ENCODE measurements at regions not wholly inside any gene's neighbourhood (a gene's known extent, or its start where the extent isn't known, plus 50 kb on each side); places are given as distances from the start of the nearest gene placed in this dataset.

DNA sequence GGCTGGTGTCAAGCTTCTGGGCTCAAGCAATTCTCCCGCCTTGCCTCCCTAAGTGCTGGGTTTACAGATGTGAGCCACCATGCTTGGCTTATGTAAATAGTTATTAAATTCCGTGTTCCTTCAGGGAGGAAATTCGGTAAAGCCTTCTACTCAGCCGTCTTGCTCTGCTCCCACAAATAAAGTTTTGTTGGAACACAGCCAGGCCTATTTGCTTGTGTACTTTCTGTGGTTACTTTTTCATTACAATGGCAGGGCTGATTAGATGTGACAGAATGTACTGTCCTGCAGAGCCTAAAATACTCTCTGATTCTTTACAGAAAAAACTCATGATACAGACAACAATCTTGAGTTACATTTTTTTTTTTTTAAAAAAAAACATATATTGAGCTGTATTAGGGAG lies 68.8 kb upstream of the TACR1 start:
- TF ChIP-seq EZH2phosphoT487 (IDR thresholded peaks at IDR 0.05; ENCODE audit: borderline replicate concordance, low read depth, low read length): no peak
- TF ChIP-seq, protein P1, sequence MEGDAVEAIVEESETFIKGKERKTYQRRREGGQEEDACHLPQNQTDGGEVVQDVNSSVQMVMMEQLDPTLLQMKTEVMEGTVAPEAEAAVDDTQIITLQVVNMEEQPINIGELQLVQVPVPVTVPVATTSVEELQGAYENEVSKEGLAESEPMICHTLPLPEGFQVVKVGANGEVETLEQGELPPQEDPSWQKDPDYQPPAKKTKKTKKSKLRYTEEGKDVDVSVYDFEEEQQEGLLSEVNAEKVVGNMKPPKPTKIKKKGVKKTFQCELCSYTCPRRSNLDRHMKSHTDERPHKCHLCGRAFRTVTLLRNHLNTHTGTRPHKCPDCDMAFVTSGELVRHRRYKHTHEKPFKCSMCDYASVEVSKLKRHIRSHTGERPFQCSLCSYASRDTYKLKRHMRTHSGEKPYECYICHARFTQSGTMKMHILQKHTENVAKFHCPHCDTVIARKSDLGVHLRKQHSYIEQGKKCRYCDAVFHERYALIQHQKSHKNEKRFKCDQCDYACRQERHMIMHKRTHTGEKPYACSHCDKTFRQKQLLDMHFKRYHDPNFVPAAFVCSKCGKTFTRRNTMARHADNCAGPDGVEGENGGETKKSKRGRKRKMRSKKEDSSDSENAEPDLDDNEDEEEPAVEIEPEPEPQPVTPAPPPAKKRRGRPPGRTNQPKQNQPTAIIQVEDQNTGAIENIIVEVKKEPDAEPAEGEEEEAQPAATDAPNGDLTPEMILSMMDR (conservative IDR thresholded peaks at IDR 0.05; ENCODE audit: low read length): no peak
- Histone ChIP-seq H3K27ac (ENCODE audit: low read depth, low read length, poor library complexity, severe bottlenecking) (no peak overlapping the region), H4K20me1 (ENCODE audit: insufficient read depth, low read length) (no peaks in the 10 kb centered on the region), H3K4me1 (ENCODE audit: insufficient read depth, low read length, poor library complexity, severe bottlenecking) (no peaks in the 10 kb centered on the region), H2AFZ (ENCODE audit: low read length) (no peak overlapping the region), H3K79me2 (ENCODE audit: insufficient read depth, low read depth, low read length) (no peaks in the 10 kb centered on the region), H3K4me3 (ENCODE audit: low read depth, low read length, poor library complexity, severe bottlenecking) (no peak overlapping the region), H3K9me3 (ENCODE audit: low read length) (no peaks in the 10 kb centered on the region), H3K9me2 (ENCODE audit: insufficient read depth, low read length) (no peaks in the 10 kb centered on the region), H3K4me2 (ENCODE audit: low read length) (no peak overlapping the region), H3K36me3 (ENCODE audit: insufficient read depth, low read length) (no peaks in the 10 kb centered on the region)
- POLR2A ChIA-PET: interaction anchor here (1.2 kb wide), 1 partner anchor 25 kb away, joined by 4 read pairs; no protein-coding TSS in a partner anchor
- CTCF ChIA-PET (ENCODE audit: unreplicated experiment): no interaction called here
- DNase-seq (ENCODE audit: low spot score): no peak
- no TSS peak for BruUV-seq (replicated peaks)
- intact Hi-C loops (cut with micrococcal nuclease; ENCODE audit: unreplicated experiment): no loop called here

DNA sequence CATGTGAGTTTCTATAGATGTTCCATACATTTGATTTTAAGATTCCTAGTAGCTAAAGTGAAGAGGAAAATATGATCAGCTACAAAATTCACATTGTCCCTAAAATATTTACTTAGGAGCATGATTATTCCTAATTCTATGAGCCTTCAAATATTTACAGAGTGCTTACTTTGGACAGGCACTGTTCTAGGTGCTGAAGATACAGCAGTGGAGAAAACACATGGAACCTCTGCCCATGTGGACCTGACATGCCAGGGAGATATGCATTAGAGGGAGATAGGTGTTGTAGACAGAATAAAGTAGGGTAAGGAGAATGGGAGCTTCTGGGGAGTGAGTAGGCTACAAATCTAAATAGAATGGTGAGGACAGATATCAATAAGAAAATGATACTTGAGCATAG lies 62.6 kb upstream of the TACR1 start:
- Histone ChIP-seq H3K79me2 (ENCODE audit: insufficient read depth, low read depth, low read length) (no peaks in the 10 kb centered on the region), H3K4me1 (ENCODE audit: insufficient read depth, low read length, poor library complexity, severe bottlenecking) (no peaks in the 10 kb centered on the region), H3K27ac (ENCODE audit: low read depth, low read length, poor library complexity, severe bottlenecking) (no peak overlapping the region), H3K36me3 (ENCODE audit: insufficient read depth, low read length) (no peaks in the 10 kb centered on the region), H3K4me3 (ENCODE audit: low read depth, low read length, poor library complexity, severe bottlenecking) (no peak overlapping the region), H3K4me2 (ENCODE audit: low read length) (no peak overlapping the region), H4K20me1 (ENCODE audit: insufficient read depth, low read length) (no peaks in the 10 kb centered on the region), H3K9me2 (ENCODE audit: insufficient read depth, low read length) (no peaks in the 10 kb centered on the region), H3K9me3 (ENCODE audit: low read length) (peaks cover 13% of the 10 kb centered on the region; the same call in 1 of the 2 replicates), H2AFZ (ENCODE audit: low read length) (no peak overlapping the region)
- ChIA-PET CTCF (ENCODE audit: unreplicated experiment) (no interaction called here), POLR2A (no interaction called here)
- TF ChIP-seq, protein P1 (conservative IDR thresholded peaks at IDR 0.05; ENCODE audit: low read length): no peak
- no peak for TF ChIP-seq EZH2phosphoT487 (IDR thresholded peaks at IDR 0.05; ENCODE audit: borderline replicate concordance, low read depth, low read length)
- no TSS peak for BruUV-seq (replicated peaks)
- no peak for DNase-seq (ENCODE audit: low spot score)
- intact Hi-C loops (cut with micrococcal nuclease; ENCODE audit: unreplicated experiment): no loop called here

DNA sequence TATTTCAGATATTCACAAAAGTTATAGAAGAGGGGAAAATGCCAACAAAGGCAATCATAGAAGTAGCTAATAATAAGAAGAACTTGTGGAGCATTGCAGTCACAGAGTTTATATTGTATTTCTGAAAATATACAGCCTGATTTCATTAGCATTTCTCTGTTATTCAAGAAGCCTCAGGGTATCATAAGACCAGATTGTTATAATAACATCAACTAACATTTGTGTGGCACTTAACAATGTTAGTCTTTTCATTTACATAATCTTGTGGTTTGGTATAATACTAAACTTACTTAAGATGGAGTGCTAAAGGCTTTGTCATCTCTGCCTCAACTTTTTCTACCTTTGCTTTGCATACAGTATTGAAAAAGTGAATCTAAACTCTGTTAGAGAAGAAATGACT lies 61.6 kb upstream of the TACR1 start:
- H3K4me2 ChIP-seq (ENCODE audit: low read length): no peak overlapping the region
- no peak overlapping the region for H3K4me3 ChIP-seq (ENCODE audit: low read depth, low read length, poor library complexity, severe bottlenecking)
- no peak overlapping the region for H3K27ac ChIP-seq (ENCODE audit: low read depth, low read length, poor library complexity, severe bottlenecking)
- TF ChIP-seq EZH2phosphoT487 (IDR thresholded peaks at IDR 0.05; ENCODE audit: borderline replicate concordance, low read depth, low read length): no peak
- TF ChIP-seq, protein P1 (conservative IDR thresholded peaks at IDR 0.05; ENCODE audit: low read length): no peak
- no TSS peak for BruUV-seq (replicated peaks)
- no peaks in the 10 kb centered on the region for H3K9me2 ChIP-seq (ENCODE audit: insufficient read depth, low read length)
- H3K9me3 ChIP-seq (ENCODE audit: low read length): peaks cover 13% of the 10 kb centered on the region; the same call in 1 of the 2 replicates
- no peaks in the 10 kb centered on the region for H3K79me2 ChIP-seq (ENCODE audit: insufficient read depth, low read depth, low read length)
- no peaks in the 10 kb centered on the region for H3K36me3 ChIP-seq (ENCODE audit: insufficient read depth, low read length)
- no peak overlapping the region for H2AFZ ChIP-seq (ENCODE audit: low read length)
- DNase-seq (ENCODE audit: low spot score): no peak
- H3K4me1 ChIP-seq (ENCODE audit: insufficient read depth, low read length, poor library complexity, severe bottlenecking): peaks cover 7% of the 10 kb centered on the region
- ChIA-PET CTCF (ENCODE audit: unreplicated experiment) (no interaction called here), POLR2A (interaction anchor here (2.1 kb wide), 1 partner anchor 11 kb away, joined by 5 read pairs; no protein-coding TSS in a partner anchor)
- no peaks in the 10 kb centered on the region for H4K20me1 ChIP-seq (ENCODE audit: insufficient read depth, low read length)
- intact Hi-C loops (cut with micrococcal nuclease; ENCODE audit: unreplicated experiment): no loop called here

All from OCI-LY7 (cell line).